ENCODE measurements at regions not wholly inside any gene's neighbourhood (a gene's known extent, or its start where the extent isn't known, plus 50 kb on each side); places are given as distances from the start of the nearest gene placed in this dataset.
"Not testable (repeated sequence)": the region's sequence is repeated elsewhere in the genome, so short reads cannot be mapped to it uniquely, and the experiment has no call there.

DNA sequence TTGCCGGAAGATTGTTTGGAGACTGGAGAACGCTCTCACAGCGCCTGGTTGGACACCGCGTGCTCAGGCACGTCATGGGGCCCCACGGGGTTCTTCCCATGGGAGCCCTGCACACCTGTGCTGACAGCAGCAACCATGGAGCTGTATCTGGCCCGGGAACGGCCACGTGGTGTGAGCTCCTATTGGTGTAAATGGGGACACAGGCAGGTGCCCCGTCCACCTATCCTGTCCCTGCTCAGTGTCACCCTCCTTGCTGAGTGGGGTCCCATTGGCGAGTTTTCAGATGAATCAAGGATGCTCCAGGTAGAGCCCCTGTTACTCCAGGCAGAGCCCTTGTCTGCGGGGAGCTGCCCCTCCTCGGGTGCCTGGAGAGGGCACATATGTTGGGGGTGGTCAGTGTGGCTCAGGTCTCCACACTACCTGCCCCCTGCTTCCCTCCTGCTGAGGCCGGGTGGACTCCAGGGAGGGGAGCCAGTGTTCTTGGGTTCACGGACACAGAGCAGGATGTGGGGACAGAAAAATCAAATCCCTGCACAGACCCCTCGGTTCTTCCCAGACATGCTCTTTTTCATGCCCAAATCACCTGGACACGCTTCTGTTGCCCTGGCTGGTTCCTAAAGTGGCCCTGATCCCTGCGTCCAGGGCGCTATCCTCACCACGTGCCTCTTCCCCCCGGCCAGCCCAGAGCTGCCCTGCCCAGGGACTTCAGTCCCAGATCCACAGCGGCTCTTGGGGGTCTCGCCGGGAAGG lies 250.1 kb downstream of the ADGRD1 start:
- H3K4me1 ChIP-seq (ENCODE audit: low read length): no peaks in the 10 kb centered on the region
- H3K4me2 ChIP-seq (ENCODE audit: low read depth, low read length, poor library complexity, severe bottlenecking): no peak overlapping the region
- DNase-seq: no peak
- H3K4me3 ChIP-seq (ENCODE audit: low read length): no peak overlapping the region
- no peaks in the 10 kb centered on the region for H4K20me1 ChIP-seq (ENCODE audit: insufficient read depth, low read depth, low read length)
- no peak overlapping the region for H3K27ac ChIP-seq (ENCODE audit: low read length)
- H3K27me3 ChIP-seq (ENCODE audit: low read length): no peaks in the 10 kb centered on the region
- no peak overlapping the region for H2AFZ ChIP-seq (ENCODE audit: low read length)
- no peaks in the 10 kb centered on the region for H3K36me3 ChIP-seq (ENCODE audit: insufficient read depth, low read length)
- H3K9me3 ChIP-seq (ENCODE audit: low read length): no peaks in the 10 kb centered on the region
- no peak overlapping the region for H3K9ac ChIP-seq (ENCODE audit: low read length)
- H3K79me2 ChIP-seq (ENCODE audit: low read length): no peaks in the 10 kb centered on the region
- no peaks in the 10 kb centered on the region for H3K9me2 ChIP-seq (replicated peaks; ENCODE audit: insufficient read depth, low read length)

DNA sequence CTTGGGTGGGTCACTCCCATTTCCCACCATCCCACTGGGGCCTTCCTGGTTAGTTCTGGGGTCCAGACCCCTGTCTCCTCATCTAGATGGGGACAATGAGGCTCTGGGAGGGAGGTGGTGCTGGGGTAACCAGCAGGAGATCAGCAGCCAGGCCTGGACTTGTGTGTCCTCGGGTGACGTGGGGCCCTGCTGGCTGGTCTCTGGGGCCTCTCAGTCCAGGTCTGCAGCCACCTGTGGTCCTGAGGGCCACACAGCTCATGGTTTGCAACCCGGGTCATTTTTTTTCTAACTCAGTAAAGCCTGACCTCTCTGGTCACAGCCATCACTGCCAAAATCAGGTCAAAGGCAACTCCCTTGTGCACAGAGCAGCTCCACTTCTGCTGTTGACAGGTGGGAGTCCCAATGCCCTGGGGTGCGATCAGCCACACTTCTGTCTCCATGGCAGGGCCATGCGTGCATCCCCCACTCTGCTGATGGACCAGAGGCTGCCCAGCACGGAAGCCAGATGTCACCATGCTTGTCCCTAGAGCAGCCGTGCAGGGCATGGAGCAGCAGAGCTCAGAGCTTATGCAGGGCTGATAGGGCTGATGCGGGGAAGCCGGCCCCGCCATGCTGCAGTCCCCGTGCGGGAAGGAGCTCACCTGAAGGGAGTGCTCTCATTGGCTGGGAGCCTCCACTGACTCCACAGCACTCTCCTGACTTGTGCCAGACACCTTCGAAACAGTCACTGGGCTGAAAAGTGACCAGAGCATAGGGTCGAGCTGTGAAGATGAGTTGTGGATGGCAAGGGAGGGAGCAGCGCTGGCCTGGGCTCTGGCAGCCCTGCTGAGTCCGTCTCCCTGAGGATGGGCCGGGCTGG lies 250.9 kb downstream of the ADGRD1 start:
- Histone ChIP-seq H3K9ac (ENCODE audit: low read length) (no peak overlapping the region), H3K4me1 (ENCODE audit: low read length) (no peaks in the 10 kb centered on the region), H3K4me3 (ENCODE audit: low read length) (no peak overlapping the region), H3K27ac (ENCODE audit: low read length) (no peak overlapping the region), H3K36me3 (ENCODE audit: insufficient read depth, low read length) (no peaks in the 10 kb centered on the region), H3K4me2 (ENCODE audit: low read depth, low read length, poor library complexity, severe bottlenecking) (no peak overlapping the region), H3K9me3 (ENCODE audit: low read length) (no peaks in the 10 kb centered on the region), H3K9me2 (replicated peaks; ENCODE audit: insufficient read depth, low read length) (no peaks in the 10 kb centered on the region), H3K27me3 (ENCODE audit: low read length) (no peaks in the 10 kb centered on the region), H3K79me2 (ENCODE audit: low read length) (no peaks in the 10 kb centered on the region), H2AFZ (ENCODE audit: low read length) (no peak overlapping the region), H4K20me1 (ENCODE audit: insufficient read depth, low read depth, low read length) (no peaks in the 10 kb centered on the region)
- no peak for DNase-seq

DNA sequence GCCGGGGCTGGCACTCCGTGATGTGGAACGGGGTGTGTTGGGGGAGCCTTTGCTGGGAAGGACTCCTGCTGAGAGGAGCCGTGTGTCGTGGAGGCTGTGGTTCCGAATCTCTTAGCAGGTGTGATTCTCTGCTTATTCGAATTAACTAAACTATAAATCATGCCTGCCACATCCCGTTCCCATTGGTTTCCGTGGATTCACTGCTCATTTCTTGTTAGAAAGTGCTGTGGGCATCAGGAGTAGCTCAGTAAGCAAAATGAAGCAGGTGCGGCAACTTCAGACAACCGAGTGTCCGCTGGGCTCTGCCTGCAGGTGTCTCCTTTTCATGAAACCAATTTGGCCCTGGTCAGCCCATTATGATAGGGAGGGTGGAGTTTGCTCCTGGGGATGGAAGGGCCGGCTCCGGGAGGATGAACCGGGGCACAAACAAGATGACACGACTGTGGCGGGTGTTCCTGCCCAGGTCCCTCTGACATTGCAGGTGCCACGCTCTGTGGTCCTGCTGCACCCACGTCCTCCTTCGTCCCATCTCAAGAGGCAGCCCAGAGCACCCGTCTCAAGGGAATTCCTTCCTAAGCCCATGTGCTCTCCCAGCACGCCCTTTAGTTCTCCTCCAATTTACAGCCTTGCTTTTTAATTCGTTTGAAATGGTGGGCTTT lies 251.7 kb downstream of the ADGRD1 start:
- H3K4me2 ChIP-seq (ENCODE audit: low read depth, low read length, poor library complexity, severe bottlenecking); H3K27ac ChIP-seq (ENCODE audit: low read length); H3K9me2 ChIP-seq (replicated peaks; ENCODE audit: insufficient read depth, low read length); H4K20me1 ChIP-seq (ENCODE audit: insufficient read depth, low read depth, low read length); H3K9me3 ChIP-seq (ENCODE audit: low read length); H3K4me3 ChIP-seq (ENCODE audit: low read length); H3K36me3 ChIP-seq (ENCODE audit: insufficient read depth, low read length); H2AFZ ChIP-seq (ENCODE audit: low read length); DNase-seq; H3K9ac ChIP-seq (ENCODE audit: low read length); H3K4me1 ChIP-seq (ENCODE audit: low read length); H3K27me3 ChIP-seq (ENCODE audit: low read length); H3K79me2 ChIP-seq (ENCODE audit: low read length): not testable (repeated sequence)

DNA sequence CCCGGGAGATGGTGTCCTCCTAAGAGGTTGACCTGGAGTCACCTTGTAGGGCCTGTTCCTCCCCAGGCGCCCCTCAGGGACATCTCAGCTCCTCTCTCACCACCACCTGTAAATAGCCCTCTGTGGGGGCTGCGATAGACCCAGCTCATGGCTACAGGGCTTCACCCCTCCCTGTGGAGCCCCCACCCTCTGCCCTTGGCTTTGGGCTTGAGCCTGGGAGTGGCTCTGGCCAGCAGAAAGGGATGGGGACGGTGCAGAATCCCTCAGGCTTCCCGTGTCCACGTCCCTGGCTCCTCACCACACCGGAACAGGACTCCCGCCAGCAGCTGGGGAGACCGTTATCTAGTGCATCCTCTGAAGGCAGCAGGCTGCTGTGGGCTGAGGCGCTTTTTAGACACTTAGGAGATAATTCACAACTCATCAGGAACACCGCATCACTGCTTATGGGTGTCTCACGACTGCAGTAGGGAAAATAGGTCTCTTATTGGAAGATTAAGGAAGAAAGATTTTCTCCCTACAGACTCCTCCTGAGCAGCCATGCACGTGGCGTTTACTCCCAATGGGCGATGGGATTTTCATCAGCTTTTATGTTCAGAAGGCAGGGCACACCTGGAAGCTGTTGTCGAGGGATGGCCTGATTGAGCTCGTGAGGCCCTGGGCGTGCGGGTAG lies 253.1 kb downstream of the ADGRD1 start:
- H2AFZ ChIP-seq (ENCODE audit: low read length); H4K20me1 ChIP-seq (ENCODE audit: insufficient read depth, low read depth, low read length): not testable (repeated sequence)

DNA sequence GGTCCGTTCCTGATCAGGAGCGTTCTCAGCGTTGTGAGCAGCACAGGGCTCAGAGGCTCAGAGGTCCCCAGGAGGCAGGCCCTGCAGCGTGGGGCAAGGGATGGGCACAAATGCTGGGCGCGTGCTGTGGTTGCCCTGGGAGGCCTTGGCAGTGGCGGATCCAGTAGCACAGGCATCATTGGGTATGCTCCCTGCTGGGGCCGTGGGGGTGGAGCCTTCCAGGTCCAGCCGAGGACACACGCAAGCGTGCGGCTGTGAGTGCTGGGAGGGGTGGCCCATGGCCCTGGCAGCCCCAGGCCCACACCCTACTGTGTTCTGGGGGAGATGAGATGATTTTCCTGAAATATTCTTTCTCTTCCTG lies 253.6 kb downstream of the ADGRD1 start:
- not testable (repeated sequence) for H3K4me1 ChIP-seq (ENCODE audit: low read length); H3K4me2 ChIP-seq (ENCODE audit: low read depth, low read length, poor library complexity, severe bottlenecking); H3K9me2 ChIP-seq (replicated peaks; ENCODE audit: insufficient read depth, low read length); H3K4me3 ChIP-seq (ENCODE audit: low read length); H3K27ac ChIP-seq (ENCODE audit: low read length); H2AFZ ChIP-seq (ENCODE audit: low read length); H3K9ac ChIP-seq (ENCODE audit: low read length); DNase-seq; H4K20me1 ChIP-seq (ENCODE audit: insufficient read depth, low read depth, low read length); H3K27me3 ChIP-seq (ENCODE audit: low read length); H3K36me3 ChIP-seq (ENCODE audit: insufficient read depth, low read length); H3K79me2 ChIP-seq (ENCODE audit: low read length); H3K9me3 ChIP-seq (ENCODE audit: low read length)

More for the DNA sequence above, 253.1 kb downstream of the ADGRD1 start:
- not testable (repeated sequence) for H3K4me1 ChIP-seq (ENCODE audit: low read length); H3K27me3 ChIP-seq (ENCODE audit: low read length); H3K4me2 ChIP-seq (ENCODE audit: low read depth, low read length, poor library complexity, severe bottlenecking); H3K9ac ChIP-seq (ENCODE audit: low read length); H3K9me3 ChIP-seq (ENCODE audit: low read length); H3K27ac ChIP-seq (ENCODE audit: low read length); H3K36me3 ChIP-seq (ENCODE audit: insufficient read depth, low read length); H3K4me3 ChIP-seq (ENCODE audit: low read length); H3K79me2 ChIP-seq (ENCODE audit: low read length); H3K9me2 ChIP-seq (replicated peaks; ENCODE audit: insufficient read depth, low read length); DNase-seq

DNA sequence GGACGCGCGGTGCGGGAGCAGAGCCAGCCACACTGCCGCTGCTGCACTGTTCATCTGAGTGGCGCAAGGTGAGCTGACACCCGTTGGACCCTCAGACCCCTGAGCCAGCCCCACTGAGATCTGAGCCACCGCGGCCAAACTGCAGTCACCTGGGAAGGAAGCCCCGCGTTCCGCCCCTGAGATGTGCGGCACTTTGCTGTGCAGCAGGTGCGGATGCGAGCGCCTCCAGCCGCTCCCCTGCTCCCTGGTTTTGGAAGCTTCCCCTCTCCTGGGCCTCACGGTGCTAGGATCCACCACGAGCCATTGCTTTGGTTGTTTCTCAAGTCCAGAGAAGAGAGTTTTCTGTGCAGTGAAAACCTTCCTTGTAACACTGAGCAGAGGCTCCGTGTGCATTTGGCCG lies 254.1 kb downstream of the ADGRD1 start:
- H3K9me3 ChIP-seq (ENCODE audit: low read length); H3K27ac ChIP-seq (ENCODE audit: low read length); H2AFZ ChIP-seq (ENCODE audit: low read length); DNase-seq; H3K27me3 ChIP-seq (ENCODE audit: low read length); H4K20me1 ChIP-seq (ENCODE audit: insufficient read depth, low read depth, low read length); H3K9me2 ChIP-seq (replicated peaks; ENCODE audit: insufficient read depth, low read length); H3K4me2 ChIP-seq (ENCODE audit: low read depth, low read length, poor library complexity, severe bottlenecking); H3K9ac ChIP-seq (ENCODE audit: low read length); H3K79me2 ChIP-seq (ENCODE audit: low read length); H3K4me1 ChIP-seq (ENCODE audit: low read length); H3K36me3 ChIP-seq (ENCODE audit: insufficient read depth, low read length); H3K4me3 ChIP-seq (ENCODE audit: low read length): not testable (repeated sequence)

DNA sequence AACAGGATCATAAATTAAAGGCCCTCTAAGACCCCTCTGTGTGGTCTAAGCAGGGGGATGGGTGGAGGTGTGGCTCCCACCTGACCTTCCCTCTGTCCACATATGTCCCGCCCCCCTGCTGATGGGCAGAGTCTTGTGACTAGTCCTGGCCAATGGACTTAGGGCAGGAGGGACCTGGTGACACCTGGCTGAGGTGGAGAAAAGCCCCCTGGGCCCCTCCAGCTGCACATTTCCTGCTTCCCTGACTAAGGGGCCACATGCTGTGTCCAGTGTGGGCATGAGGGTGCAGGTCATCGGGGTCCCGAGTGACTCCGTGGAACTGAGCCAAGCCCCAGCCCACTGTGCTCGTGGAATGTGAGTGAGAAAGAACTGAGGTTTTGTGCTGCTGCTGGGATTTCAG lies 254.7 kb downstream of the ADGRD1 start:
- Histone ChIP-seq H3K9me3 (ENCODE audit: low read length) (no peaks in the 10 kb centered on the region), H2AFZ (ENCODE audit: low read length) (no peak overlapping the region), H3K27me3 (ENCODE audit: low read length) (no peaks in the 10 kb centered on the region), H3K36me3 (ENCODE audit: insufficient read depth, low read length) (no peaks in the 10 kb centered on the region), H3K9ac (ENCODE audit: low read length) (no peak overlapping the region), H3K79me2 (ENCODE audit: low read length) (no peaks in the 10 kb centered on the region), H3K27ac (ENCODE audit: low read length) (no peak overlapping the region), H3K4me2 (ENCODE audit: low read depth, low read length, poor library complexity, severe bottlenecking) (no peak overlapping the region), H3K4me1 (ENCODE audit: low read length) (no peaks in the 10 kb centered on the region), H4K20me1 (ENCODE audit: insufficient read depth, low read depth, low read length) (no peaks in the 10 kb centered on the region), H3K9me2 (replicated peaks; ENCODE audit: insufficient read depth, low read length) (no peaks in the 10 kb centered on the region), H3K4me3 (ENCODE audit: low read length) (no peak overlapping the region)
- no peak for DNase-seq

Data from Karpas-422 (cell line).